Left ventricle myocardium inferior (tissue), 1 donor: ENCODE measurements at regions not wholly inside any gene's neighbourhood (a gene's known extent, or its start where the extent isn't known, plus 50 kb on each side); places are given as distances from the start of the nearest gene placed in this dataset.

Experiments used
- DNase-seq: peaks from one replicate; pipeline ENCODE4 v3.0.0-alpha.2; 2020
- H3K27ac ChIP-seq: fragments of 200-600 bp; replicated peaks from 2 replicates; pipeline ENCODE4 v1.8.0; 2021
- H3K27me3 ChIP-seq: fragments of 200-600 bp; 2 replicates; pipeline ENCODE4 v1.8.0; 2021; ENCODE audit warnings: low read depth
- H3K36me3 ChIP-seq: fragments of 200-600 bp; 2 replicates; pipeline ENCODE4 v1.8.0; 2021
- H3K4me1 ChIP-seq: fragments of 200-600 bp; 2 replicates; pipeline ENCODE4 v1.8.0; 2021
- H3K4me3 ChIP-seq: fragments of 200-600 bp; 2 replicates; pipeline ENCODE4 v1.8.0; 2021; ENCODE audit warnings: mild to moderate bottlenecking, moderate library complexity
- H3K9me3 ChIP-seq: fragments of 200-600 bp; replicated peaks from 2 replicates; pipeline ENCODE4 v1.8.0; 2021
- intact Hi-C: fragments of 100-400 bp; cut with micrococcal nuclease; formaldehyde crosslinking; loops from one replicate; pipeline ENCODE4 v1.11.0; 2022
- TF ChIP-seq, protein P1 (sequence below): fragments of 200-600 bp; IDR thresholded peaks from 2 replicates; pipeline ENCODE4 v1.8.0; 2021; ENCODE audit warnings: antibody characterized with exemption, mild to moderate bottlenecking, borderline replicate concordance
- donor health status: DM: no; HTN: yes; CAD: no; lungs with severe emphysema.

DNA sequence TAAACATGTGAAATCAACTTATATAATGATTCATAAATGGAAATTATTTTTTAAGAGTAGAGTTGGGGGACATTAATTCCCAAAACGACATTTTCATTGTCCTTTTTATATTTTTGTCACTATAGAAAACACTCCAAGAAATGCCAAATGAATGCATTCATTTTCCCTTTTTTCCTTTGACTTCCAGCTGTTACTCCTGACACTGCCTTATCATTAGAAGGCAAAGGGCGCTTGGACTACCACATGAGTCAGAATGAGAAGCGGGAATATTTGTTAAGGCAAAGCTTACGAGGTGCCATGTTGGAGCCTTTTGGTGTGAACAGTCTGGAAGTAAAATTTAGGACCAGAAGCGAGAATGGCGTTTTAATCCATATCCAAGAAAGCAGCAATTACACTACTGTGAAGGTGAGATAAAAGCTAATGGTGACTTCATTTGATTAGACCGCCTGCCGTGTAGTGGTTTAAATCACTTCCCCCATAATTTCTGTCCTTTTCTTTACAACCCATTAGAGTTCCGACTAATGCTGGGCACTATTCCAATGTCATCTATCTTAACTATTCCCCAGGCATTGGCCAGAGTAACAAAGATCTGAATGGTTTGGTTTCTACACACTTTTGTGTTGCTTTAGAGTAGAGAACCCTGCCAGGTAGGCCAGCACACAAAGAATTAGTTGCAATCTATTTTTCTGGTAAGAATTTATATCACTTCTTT is 166.7 kb downstream of the FAT4 start:
- DNase-seq, result no peak
- H3K4me1 ChIP-seq, result no peaks in the 10 kb centered on the region
- H3K27me3 ChIP-seq, result no peaks in the 10 kb centered on the region
- H3K4me3 ChIP-seq, result no peak overlapping the region
- peaks cover 46% of the 10 kb centered on the region for H3K36me3 ChIP-seq
- intact Hi-C loops, result no loop called here
- TF ChIP-seq, protein P1, sequence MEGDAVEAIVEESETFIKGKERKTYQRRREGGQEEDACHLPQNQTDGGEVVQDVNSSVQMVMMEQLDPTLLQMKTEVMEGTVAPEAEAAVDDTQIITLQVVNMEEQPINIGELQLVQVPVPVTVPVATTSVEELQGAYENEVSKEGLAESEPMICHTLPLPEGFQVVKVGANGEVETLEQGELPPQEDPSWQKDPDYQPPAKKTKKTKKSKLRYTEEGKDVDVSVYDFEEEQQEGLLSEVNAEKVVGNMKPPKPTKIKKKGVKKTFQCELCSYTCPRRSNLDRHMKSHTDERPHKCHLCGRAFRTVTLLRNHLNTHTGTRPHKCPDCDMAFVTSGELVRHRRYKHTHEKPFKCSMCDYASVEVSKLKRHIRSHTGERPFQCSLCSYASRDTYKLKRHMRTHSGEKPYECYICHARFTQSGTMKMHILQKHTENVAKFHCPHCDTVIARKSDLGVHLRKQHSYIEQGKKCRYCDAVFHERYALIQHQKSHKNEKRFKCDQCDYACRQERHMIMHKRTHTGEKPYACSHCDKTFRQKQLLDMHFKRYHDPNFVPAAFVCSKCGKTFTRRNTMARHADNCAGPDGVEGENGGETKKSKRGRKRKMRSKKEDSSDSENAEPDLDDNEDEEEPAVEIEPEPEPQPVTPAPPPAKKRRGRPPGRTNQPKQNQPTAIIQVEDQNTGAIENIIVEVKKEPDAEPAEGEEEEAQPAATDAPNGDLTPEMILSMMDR, result no peak
- H3K27ac ChIP-seq, result no peak overlapping the region
- no peaks in the 10 kb centered on the region for H3K9me3 ChIP-seq

DNA sequence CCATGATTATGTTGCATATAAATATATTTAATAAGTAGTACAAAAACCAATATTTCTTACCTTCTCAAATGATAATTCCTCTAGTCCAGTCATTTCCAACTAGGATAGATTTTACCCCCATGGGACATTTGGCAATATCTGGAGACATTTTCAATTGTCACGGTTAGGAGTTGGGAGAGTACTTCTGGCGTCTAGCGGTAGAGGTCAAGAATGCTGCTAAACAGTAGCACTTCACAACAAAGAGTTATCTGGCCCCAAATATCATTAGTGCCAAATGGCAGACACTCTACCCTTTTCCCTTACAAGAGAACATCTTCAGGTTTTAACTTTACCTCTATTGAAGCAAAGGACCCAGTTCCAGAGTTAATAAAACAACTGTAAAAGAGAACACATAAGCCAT is 168.1 kb downstream of the FAT4 start:
- intact Hi-C loops, result no loop called here
- TF ChIP-seq, protein P1, result no peak

DNA sequence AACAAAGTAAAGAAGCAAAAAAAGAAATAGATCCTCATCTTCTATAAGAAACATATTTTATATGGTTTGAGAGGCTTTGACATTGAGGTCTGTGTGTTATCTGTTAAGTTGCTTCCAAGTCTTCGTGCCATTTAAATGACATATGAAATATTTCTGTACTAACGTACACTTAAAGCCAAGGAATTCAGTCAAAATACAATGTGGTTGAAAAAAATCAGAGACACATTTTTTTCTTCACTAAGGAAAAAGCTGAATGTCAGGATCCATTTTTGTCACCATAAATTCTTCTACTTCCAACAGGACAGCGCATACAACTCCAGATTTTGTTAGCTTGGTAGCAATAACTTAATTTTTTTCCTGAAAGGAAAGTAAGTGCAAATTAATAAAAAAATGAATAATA is 168.5 kb downstream of the FAT4 start:
- no peak overlapping the region for H3K4me3 ChIP-seq
- intact Hi-C loops, result no loop called here
- peaks cover 56% of the 10 kb centered on the region for H3K36me3 ChIP-seq

More for the DNA sequence above, 168.1 kb downstream of the FAT4 start:
- no peak for DNase-seq
- Histone ChIP-seq H3K27me3 (no peaks in the 10 kb centered on the region), H3K4me3 (no peak overlapping the region), H3K4me1 (no peaks in the 10 kb centered on the region), H3K9me3 (no peaks in the 10 kb centered on the region), H3K27ac (no peak overlapping the region), H3K36me3 (peaks cover 52% of the 10 kb centered on the region)

DNA sequence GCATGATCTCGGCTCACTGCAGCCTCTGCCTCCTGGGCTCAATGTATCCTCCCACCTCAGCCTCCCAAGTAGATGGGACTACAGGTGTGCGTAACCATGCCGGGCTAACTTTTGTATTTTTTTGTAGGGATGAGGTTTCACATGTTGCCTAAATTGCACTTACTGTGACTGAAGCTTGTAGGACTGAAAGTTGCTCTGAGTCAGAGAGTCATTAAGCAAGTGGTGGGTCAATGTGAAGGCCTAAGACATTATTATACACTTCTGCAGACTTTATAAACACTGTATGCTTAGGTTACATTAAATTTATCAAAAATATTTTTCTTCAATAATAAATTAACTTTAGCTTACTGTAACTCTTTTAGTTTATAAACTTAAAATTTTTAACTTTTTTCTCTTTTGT is 170.2 kb downstream of the FAT4 start:
- Histone ChIP-seq H3K27ac (no peak overlapping the region), H3K9me3 (no peaks in the 10 kb centered on the region), H3K4me3 (no peak overlapping the region), H3K27me3 (no peaks in the 10 kb centered on the region), H3K36me3 (peaks cover 46% of the 10 kb centered on the region), H3K4me1 (no peaks in the 10 kb centered on the region)
- TF ChIP-seq, protein P1, result no peak
- intact Hi-C loops, result no loop called here
- no peak for DNase-seq

More for the DNA sequence above, 168.5 kb downstream of the FAT4 start:
- Histone ChIP-seq H3K9me3 (no peaks in the 10 kb centered on the region), H3K4me1 (no peaks in the 10 kb centered on the region), H3K27ac (no peak overlapping the region), H3K27me3 (no peaks in the 10 kb centered on the region)
- TF ChIP-seq, protein P1, result no peak
- no peak for DNase-seq

DNA sequence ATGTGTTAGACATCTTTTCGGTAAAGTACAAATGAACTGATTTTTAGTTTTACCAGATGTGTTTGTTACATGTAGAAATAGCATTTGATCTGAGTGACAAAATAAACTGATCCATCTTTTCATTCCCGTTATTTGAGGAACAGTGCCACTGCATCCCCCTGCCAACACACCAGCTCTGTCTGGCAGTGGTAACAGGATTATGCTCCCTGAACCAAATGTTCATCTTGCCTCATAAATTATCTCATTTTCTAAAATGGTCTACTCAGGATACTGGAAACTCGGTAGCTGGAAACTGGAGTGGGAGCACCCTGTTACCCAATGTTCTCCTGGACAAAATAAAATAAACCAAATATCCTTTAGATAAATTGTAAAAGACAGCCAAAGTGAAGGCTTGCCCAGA is 171.6 kb downstream of the FAT4 start:
- Histone ChIP-seq H3K4me3 (no peak overlapping the region), H3K4me1 (no peaks in the 10 kb centered on the region), H3K27ac (no peak overlapping the region), H3K27me3 (no peaks in the 10 kb centered on the region), H3K9me3 (no peaks in the 10 kb centered on the region), H3K36me3 (peaks cover 58% of the 10 kb centered on the region)
- TF ChIP-seq, protein P1, result no peak
- no peak for DNase-seq
- intact Hi-C loops, result no loop called here
